GM18951 (cell line): ENCODE measurements at regions not wholly inside any gene's neighbourhood (a gene's known extent, or its start where the extent isn't known, plus 50 kb on each side); places are given as distances from the start of the nearest gene placed in this dataset.

Experiments
- POLR2A ChIP-seq: IDR thresholded peaks from 4 replicates; pipeline ENCODE4 v1.6.1; 2011; ENCODE audit warnings: mild to moderate bottlenecking; ENCODE audit not compliant: insufficient read length, insufficient read depth; ENCODE audit errors: extremely low read depth
- in situ Hi-C: fragments of 300-500 bp; cut with MboI; formaldehyde crosslinking; loops from one replicate; pipeline ENCODE4 v1.12.0; 2022; ENCODE audit warnings: low sequenced_read_pairs, mixed read lengths, inconsistent platforms; ENCODE audit not compliant: unreplicated experiment

DNA sequence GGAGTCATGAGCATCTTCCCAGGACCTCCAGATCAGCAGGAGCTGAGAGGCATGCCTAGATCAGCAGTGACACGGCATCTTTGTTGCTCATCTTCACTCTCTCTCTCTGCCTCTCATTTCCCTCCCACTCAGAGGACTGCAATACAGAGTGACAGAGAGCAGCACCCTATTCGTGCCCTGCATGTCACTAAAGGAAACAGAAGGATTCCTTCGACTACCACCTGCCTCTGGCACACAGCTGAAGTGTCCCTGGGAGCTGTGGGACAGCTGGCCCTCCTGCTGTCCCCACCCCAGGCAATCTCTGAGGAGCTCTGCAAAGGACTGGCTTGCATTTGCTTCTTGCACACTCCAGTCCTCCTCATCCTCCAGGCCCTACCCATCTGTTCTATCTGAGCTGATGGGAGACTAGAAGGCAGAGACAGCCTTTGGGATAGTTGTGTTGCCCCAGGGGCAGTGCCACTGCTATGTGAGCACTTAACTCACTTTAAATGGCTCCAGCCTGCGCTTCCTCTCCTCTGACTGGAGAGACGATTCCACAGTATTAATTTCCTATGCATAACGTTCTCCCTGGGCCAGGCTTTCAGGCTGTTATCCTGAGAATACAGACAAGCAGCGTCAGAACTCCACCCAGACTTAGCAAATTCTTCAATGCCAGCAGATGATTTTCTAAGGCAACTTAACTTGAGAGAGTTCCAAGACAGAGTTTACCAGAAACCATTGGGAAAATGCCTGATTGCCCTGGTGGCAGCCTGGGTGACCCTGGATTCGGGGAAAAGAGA, 167.6 kb upstream of the MAP1B start:
- TF ChIP-seq POLR2A, result no peak
- in situ Hi-C loops, result no loop called here

DNA sequence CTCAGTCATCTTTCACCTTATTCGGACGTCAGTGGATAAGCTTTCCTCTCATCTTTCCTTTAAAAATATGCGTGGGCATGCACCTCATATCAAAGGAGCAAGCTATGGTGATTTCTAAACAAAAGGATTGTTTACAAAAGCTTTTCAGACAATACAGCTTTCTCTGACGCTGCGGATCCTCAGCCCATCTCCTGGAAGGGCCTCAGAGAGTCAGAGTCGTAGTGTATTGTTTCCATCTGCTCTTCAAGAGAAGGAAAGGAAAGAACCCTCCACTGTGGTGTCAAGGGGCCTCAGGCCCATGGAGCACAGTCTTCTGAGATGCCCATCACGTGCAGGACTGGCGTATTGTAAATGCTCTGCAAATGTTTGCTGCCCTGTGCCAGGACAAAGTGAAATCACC, 163.4 kb upstream of the MAP1B start:
- in situ Hi-C loops, result no loop called here
- TF ChIP-seq POLR2A, result no peak

GRCh38 chr5:71945436-71945835, 161.8 kb upstream of the MAP1B start:
- in situ Hi-C loops, result no loop called here
- TF ChIP-seq POLR2A, result no peak

DNA sequence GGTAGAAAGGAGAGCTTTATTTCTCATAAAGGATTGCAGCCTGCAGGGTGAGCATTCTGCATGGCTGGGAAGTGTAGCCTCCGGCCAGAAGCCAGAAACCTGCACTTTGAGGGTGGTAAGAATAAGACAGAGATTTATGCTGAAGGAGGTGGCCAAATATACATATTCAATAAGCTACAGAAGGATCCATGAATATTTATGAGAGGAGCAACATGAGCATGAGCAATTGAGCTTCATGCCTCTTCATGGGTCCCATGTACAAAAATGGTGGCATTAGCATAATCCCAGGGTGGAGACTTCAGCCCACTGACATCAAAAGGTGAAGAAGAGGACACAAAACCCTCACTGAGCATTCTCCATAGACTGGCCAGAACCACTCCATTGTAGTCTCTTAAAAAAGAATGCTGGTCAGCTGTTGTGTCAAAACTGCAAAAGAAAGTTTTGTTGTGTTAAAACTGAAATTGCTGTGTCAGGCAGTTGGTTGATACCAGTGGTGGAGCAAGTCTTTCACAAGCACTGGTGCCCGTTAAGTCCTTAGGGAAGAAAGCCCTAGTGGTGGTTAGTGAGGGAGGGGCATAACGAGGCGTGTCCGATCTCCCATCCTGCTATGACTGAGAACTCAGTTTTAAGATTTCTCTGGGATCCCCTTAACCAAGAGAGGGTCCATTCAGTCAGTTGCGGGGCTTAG, 160.8 kb upstream of the MAP1B start:
- no peak for TF ChIP-seq POLR2A
- in situ Hi-C loops, result no loop called here

- no peak for TF ChIP-seq POLR2A
- in situ Hi-C loops, result no loop called here
These were observed 159.1 kb upstream of the MAP1B start for GRCh38 chr5:71948206-71948605.

GRCh38 chr5:71949772-71950171, 157.5 kb upstream of the MAP1B start:
- in situ Hi-C loops, result no loop called here
- TF ChIP-seq POLR2A, result no peak

DNA sequence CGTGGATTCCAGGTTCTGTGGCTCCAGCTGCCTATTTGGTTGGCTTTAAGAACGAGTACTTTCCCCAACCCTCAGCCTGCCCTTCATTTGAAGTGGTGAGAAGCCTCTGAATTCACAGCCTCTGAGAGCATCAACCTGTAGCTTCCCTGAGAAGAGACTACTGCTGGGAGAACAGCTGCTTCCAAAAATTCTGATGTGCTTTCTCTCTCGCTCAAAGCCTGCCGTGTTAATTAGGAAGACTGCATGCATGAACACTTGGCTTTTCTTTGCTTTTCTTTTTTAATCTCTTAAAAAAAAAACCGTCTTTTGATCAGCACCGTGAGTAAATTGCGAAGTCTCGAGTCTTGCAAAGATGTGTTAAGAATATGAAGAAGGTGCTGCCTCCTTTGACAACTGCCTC, 153.4 kb upstream of the MAP1B start:
- in situ Hi-C loops, result no loop called here
- no peak for TF ChIP-seq POLR2A

DNA sequence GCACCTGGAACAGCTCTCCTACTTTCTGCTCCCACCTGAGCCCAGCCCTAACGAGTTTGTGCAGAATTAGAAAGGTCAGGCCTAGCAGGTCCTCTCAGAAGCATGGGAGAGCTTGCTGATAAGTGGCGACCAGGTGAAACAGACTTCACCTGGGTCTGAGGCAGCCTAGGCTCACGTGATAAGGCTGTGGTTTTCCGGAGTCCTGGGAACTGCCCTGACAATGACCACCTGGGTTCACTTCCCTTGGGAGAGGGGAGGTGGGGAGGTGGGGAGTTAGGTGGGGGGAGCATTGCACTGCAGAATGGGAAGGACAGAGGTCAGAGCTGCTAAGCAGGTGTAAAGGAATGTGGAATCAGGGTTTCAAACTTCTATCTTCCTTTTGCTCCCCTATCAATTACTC, 152.9 kb upstream of the MAP1B start:
- no peak for TF ChIP-seq POLR2A
- in situ Hi-C loops, result no loop called here

DNA sequence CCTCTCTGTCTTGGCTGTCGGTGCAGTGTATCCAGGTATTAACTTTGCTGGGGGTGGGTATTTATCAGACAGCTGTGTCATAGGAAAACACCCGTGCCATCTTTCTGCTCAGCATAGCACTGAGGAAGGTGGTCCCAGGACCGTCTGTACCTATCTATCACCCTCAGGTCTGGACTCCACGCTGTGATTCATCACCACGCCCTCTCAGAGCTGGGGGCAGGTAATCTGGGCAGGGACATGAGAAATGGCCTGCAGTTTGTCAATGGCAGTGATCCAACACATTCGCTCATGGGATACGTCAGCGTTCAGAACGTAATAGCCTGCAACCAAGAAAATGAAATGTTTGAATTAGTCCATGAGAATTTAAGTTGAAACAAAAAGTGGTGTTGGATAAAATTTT, 151.6 kb upstream of the MAP1B start:
- no peak for TF ChIP-seq POLR2A
- in situ Hi-C loops, result no loop called here

- TF ChIP-seq POLR2A, result no peak
- in situ Hi-C loops, result no loop called here
These were observed 149.9 kb upstream of the MAP1B start for GRCh38 chr5:71957292-71957898.

DNA sequence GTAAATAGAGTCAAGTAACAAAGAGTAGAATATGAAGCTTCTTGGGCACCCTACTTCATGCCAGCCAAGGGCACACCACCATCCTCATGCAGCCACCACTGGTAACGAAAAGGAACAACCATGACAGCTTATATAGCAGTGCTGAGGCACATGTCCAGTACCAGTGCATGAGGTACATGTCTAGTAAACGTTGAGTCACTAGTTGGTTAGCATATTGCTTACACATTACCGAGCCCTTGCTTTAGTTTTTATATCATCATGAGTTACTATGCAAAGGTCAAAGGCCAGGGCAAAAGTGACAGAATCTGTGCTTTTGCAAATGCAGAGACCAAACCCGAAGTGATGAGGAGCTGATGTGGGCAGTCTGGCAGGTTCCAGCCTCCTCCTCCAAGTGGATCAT, 147.1 kb upstream of the MAP1B start:
- in situ Hi-C loops, result no loop called here
- no peak for TF ChIP-seq POLR2A

DNA sequence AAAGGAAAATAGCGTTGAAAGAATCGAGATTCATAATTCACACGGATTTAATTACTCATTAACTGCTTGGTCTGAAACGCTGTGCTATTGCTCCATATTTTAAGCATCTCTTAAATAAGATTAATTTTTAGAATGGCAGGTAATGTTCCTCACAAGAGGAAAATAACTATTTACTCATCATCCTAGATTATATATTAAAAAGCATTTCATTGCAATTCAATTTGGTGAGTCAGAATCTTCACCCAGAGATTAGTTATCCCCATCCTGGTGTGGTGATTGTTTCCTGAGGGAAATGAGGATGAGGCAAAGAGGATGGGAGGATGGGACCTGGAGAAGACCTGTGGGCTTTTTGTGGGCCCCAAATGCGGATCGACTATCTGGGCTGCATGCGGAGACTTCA, 145.5 kb upstream of the MAP1B start:
- in situ Hi-C loops, result no loop called here

DNA sequence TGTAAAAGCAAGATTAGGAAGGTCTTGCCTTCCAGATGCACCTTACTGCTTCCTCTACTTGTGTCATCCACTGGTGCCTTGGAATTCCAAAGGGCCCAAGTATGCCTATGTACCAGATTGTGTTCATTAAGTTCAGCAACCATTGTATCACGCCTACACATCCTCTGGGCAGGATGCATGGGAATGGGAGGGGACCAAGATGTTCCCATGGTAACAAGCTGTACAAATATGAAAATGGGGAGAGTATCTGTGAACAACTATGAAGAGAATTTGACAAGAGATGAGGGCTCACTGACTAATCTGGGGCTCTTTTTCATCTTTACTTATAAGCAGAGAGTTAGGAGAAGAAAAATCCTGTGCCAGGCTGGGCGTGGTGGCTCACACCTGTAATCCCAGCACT, 137.8 kb upstream of the MAP1B start:
- in situ Hi-C loops, result no loop called here
- no peak for TF ChIP-seq POLR2A

More for the DNA sequence above, 145.5 kb upstream of the MAP1B start:
- no peak for TF ChIP-seq POLR2A

- TF ChIP-seq POLR2A, result no peak
- in situ Hi-C loops, result no loop called here
These were observed 135.4 kb upstream of the MAP1B start for GRCh38 chr5:71971862-71972261.
